ENCODE measurements at regions not wholly inside any gene's neighbourhood (a gene's known extent, or its start where the extent isn't known, plus 50 kb on each side); places are given as distances from the start of the nearest gene placed in this dataset.

DNA sequence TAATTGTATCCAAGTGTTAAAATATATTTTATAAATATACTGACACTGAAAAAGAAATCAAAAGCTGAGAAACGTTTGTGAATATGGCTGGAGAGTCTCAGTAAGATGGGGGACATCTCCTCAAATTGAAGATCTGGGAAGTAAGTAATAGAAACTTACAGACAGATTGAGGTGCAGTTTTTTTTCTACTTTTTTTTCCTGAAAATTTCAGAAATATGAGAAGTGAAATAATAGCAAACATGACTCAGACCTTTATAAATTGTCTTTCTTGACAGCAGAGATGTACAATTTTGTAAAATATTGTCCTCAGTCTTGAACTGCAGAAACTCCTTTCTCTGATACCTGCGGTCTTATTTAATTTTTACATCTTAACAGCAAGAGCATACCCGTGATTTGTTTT is 347.1 kb downstream of the UTRN start:
- TF ChIP-seq, protein P1, sequence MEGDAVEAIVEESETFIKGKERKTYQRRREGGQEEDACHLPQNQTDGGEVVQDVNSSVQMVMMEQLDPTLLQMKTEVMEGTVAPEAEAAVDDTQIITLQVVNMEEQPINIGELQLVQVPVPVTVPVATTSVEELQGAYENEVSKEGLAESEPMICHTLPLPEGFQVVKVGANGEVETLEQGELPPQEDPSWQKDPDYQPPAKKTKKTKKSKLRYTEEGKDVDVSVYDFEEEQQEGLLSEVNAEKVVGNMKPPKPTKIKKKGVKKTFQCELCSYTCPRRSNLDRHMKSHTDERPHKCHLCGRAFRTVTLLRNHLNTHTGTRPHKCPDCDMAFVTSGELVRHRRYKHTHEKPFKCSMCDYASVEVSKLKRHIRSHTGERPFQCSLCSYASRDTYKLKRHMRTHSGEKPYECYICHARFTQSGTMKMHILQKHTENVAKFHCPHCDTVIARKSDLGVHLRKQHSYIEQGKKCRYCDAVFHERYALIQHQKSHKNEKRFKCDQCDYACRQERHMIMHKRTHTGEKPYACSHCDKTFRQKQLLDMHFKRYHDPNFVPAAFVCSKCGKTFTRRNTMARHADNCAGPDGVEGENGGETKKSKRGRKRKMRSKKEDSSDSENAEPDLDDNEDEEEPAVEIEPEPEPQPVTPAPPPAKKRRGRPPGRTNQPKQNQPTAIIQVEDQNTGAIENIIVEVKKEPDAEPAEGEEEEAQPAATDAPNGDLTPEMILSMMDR (conservative IDR thresholded peaks at IDR 0.05; ENCODE audit: low read depth in 2 of 2), result no peak
- TF ChIP-seq EZH2phosphoT487 (IDR thresholded peaks at IDR 0.05; ENCODE audit: unreplicated experiment) (no peak), EZH2 (IDR thresholded peaks at IDR 0.05; ENCODE audit: low read depth, unreplicated experiment) (no peak), POLR2AphosphoS5 (IDR thresholded peaks at IDR 0.05; ENCODE audit: low read depth) (no peak), JUNB (IDR thresholded peaks at IDR 0.05; ENCODE audit: unreplicated experiment) (no peak), ZNF331 (CRISPR knock-in tag; IDR thresholded peaks at IDR 0.05; ENCODE audit: low read depth) (no peak), CREB1 (CRISPR knock-in tag; IDR thresholded peaks at IDR 0.05; ENCODE audit: low read depth) (no peak), ZNF114 (CRISPR knock-in tag; IDR thresholded peaks at IDR 0.05) (no peak), STAT1 (IDR thresholded peaks at IDR 0.05; ENCODE audit: unreplicated experiment) (no peak)
- TF ChIP-seq, protein P2, sequence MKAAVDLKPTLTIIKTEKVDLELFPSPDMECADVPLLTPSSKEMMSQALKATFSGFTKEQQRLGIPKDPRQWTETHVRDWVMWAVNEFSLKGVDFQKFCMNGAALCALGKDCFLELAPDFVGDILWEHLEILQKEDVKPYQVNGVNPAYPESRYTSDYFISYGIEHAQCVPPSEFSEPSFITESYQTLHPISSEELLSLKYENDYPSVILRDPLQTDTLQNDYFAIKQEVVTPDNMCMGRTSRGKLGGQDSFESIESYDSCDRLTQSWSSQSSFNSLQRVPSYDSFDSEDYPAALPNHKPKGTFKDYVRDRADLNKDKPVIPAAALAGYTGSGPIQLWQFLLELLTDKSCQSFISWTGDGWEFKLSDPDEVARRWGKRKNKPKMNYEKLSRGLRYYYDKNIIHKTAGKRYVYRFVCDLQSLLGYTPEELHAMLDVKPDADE (IDR thresholded peaks at IDR 0.05), result no peak
- TF ChIP-seq, protein P3, sequence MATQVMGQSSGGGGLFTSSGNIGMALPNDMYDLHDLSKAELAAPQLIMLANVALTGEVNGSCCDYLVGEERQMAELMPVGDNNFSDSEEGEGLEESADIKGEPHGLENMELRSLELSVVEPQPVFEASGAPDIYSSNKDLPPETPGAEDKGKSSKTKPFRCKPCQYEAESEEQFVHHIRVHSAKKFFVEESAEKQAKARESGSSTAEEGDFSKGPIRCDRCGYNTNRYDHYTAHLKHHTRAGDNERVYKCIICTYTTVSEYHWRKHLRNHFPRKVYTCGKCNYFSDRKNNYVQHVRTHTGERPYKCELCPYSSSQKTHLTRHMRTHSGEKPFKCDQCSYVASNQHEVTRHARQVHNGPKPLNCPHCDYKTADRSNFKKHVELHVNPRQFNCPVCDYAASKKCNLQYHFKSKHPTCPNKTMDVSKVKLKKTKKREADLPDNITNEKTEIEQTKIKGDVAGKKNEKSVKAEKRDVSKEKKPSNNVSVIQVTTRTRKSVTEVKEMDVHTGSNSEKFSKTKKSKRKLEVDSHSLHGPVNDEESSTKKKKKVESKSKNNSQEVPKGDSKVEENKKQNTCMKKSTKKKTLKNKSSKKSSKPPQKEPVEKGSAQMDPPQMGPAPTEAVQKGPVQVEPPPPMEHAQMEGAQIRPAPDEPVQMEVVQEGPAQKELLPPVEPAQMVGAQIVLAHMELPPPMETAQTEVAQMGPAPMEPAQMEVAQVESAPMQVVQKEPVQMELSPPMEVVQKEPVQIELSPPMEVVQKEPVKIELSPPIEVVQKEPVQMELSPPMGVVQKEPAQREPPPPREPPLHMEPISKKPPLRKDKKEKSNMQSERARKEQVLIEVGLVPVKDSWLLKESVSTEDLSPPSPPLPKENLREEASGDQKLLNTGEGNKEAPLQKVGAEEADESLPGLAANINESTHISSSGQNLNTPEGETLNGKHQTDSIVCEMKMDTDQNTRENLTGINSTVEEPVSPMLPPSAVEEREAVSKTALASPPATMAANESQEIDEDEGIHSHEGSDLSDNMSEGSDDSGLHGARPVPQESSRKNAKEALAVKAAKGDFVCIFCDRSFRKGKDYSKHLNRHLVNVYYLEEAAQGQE (IDR thresholded peaks at IDR 0.05; ENCODE audit: unreplicated experiment), result no peak
- TF ChIP-seq, protein P4, sequence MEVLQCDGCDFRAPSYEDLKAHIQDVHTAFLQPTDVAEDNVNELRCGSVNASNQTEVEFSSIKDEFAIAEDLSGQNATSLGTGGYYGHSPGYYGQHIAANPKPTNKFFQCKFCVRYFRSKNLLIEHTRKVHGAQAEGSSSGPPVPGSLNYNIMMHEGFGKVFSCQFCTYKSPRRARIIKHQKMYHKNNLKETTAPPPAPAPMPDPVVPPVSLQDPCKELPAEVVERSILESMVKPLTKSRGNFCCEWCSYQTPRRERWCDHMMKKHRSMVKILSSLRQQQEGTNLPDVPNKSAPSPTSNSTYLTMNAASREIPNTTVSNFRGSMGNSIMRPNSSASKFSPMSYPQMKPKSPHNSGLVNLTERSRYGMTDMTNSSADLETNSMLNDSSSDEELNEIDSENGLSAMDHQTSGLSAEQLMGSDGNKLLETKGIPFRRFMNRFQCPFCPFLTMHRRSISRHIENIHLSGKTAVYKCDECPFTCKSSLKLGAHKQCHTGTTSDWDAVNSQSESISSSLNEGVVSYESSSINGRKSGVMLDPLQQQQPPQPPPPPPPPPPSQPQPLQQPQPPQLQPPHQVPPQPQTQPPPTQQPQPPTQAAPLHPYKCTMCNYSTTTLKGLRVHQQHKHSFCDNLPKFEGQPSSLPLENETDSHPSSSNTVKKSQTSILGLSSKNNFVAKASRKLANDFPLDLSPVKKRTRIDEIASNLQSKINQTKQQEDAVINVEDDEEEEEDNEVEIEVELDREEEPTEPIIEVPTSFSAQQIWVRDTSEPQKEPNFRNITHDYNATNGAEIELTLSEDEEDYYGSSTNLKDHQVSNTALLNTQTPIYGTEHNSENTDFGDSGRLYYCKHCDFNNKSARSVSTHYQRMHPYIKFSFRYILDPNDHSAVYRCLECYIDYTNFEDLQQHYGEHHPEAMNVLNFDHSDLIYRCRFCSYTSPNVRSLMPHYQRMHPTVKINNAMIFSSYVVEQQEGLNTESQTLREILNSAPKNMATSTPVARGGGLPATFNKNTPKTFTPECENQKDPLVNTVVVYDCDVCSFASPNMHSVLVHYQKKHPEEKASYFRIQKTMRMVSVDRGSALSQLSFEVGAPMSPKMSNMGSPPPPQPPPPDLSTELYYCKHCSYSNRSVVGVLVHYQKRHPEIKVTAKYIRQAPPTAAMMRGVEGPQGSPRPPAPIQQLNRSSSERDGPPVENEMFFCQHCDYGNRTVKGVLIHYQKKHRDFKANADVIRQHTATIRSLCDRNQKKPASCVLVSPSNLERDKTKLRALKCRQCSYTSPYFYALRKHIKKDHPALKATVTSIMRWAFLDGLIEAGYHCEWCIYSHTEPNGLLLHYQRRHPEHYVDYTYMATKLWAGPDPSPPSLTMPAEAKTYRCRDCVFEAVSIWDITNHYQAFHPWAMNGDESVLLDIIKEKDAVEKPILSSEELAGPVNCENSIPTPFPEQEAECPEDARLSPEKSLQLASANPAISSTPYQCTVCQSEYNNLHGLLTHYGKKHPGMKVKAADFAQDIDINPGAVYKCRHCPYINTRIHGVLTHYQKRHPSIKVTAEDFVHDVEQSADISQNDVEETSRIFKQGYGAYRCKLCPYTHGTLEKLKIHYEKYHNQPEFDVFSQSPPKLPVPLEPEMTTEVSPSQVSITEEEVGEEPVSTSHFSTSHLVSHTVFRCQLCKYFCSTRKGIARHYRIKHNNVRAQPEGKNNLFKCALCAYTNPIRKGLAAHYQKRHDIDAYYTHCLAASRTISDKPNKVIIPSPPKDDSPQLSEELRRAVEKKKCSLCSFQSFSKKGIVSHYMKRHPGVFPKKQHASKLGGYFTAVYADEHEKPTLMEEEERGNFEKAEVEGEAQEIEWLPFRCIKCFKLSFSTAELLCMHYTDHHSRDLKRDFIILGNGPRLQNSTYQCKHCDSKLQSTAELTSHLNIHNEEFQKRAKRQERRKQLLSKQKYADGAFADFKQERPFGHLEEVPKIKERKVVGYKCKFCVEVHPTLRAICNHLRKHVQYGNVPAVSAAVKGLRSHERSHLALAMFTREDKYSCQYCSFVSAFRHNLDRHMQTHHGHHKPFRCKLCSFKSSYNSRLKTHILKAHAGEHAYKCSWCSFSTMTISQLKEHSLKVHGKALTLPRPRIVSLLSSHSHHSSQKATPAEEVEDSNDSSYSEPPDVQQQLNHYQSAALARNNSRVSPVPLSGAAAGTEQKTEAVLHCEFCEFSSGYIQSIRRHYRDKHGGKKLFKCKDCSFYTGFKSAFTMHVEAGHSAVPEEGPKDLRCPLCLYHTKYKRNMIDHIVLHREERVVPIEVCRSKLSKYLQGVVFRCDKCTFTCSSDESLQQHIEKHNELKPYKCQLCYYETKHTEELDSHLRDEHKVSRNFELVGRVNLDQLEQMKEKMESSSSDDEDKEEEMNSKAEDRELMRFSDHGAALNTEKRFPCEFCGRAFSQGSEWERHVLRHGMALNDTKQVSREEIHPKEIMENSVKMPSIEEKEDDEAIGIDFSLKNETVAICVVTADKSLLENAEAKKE (CRISPR knock-in tag; IDR thresholded peaks at IDR 0.05), result no peak

Measured in GM23338 (cell line).